Neuronal stem cell (in vitro differentiated cells): ENCODE measurements at regions not wholly inside any gene's neighbourhood (a gene's known extent, or its start where the extent isn't known, plus 50 kb on each side); places are given as distances from the start of the nearest gene placed in this dataset.

Experiments
- DNase-seq: peaks from one replicate; pipeline ENCODE4 v3.0.0-alpha.2; 2013; ENCODE audit warnings: low spot score
- H2AFZ ChIP-seq: one replicate; pipeline ENCODE4 v1.6.1; 2013; ENCODE audit warnings: mild to moderate bottlenecking, low read length, inconsistent platforms
- H2AK5ac ChIP-seq: 2 replicates; pipeline ENCODE4 v1.6.1; 2013; ENCODE audit warnings: low read depth, mild to moderate bottlenecking, inconsistent platforms, low read length, moderate library complexity, mixed read lengths
- H2BK120ac ChIP-seq: 2 replicates; pipeline ENCODE4 v1.6.1; 2013; ENCODE audit warnings: low read depth, mild to moderate bottlenecking, inconsistent platforms, low read length, moderate library complexity, mixed read lengths
- H2BK12ac ChIP-seq: one replicate; pipeline ENCODE4 v1.6.1; 2013; ENCODE audit warnings: low read length, inconsistent platforms
- H2BK15ac ChIP-seq: 2 replicates; pipeline ENCODE4 v1.6.1; 2013; ENCODE audit warnings: mild to moderate bottlenecking, low read length, inconsistent platforms, mixed read lengths
- H2BK5ac ChIP-seq: one replicate; pipeline ENCODE4 v1.6.1; 2013; ENCODE audit warnings: inconsistent platforms, mild to moderate bottlenecking, low read length, moderate library complexity
- H3K14ac ChIP-seq: one replicate; pipeline ENCODE4 v1.6.1; 2013; ENCODE audit warnings: low read length, inconsistent platforms
- H3K18ac ChIP-seq: 2 replicates; pipeline ENCODE4 v1.6.1; 2013; ENCODE audit warnings: low read length, inconsistent platforms
- H3K23ac ChIP-seq: 2 replicates; pipeline ENCODE4 v1.6.1; 2013; ENCODE audit warnings: low read depth, mild to moderate bottlenecking, mixed read lengths, low read length, inconsistent platforms; ENCODE audit not compliant: poor library complexity
- H3K27ac ChIP-seq: replicated peaks from 3 replicates; pipeline ENCODE4 v1.5.1; 2013; ENCODE audit warnings: low read length, inconsistent platforms
- H3K27me3 ChIP-seq, 3 experiments: 2 replicates each; pipeline ENCODE4 v1.6.1; 2013; ENCODE audit warnings: low read length in 3 of 3, mild to moderate bottlenecking in 2 of 3, inconsistent platforms in 1 of 3, low read depth in 1 of 3, mixed read lengths in 1 of 3, moderate library complexity in 1 of 3; ENCODE audit not compliant: control insufficient read depth in 3 of 3, insufficient read depth in 3 of 3
- H3K36me3 ChIP-seq, 2 donors: replicated peaks in 1 of 2; 2 replicates each; pipeline ENCODE4 v1.6.1; 2013; ENCODE audit warnings: low read length in 2 of 2; ENCODE audit not compliant: control insufficient read depth in 2 of 2, insufficient read depth in 2 of 2
- H3K4ac ChIP-seq: 2 replicates; pipeline ENCODE4 v1.6.1; 2013; ENCODE audit warnings: inconsistent platforms, mild to moderate bottlenecking, low read length, moderate library complexity
- H3K4me1 ChIP-seq, 2 donors: 1 replicate in 1 of 2; 2 replicates in 1 of 2; pipeline ENCODE4 v1.6.1; 2013; ENCODE audit warnings: low read length in 2 of 2, low read depth in 1 of 2; ENCODE audit not compliant: control insufficient read depth in 2 of 2, insufficient read depth in 1 of 2
- H3K4me2 ChIP-seq: one replicate; pipeline ENCODE4 v1.6.1; 2013; ENCODE audit warnings: mild to moderate bottlenecking, low read length, inconsistent platforms; ENCODE audit not compliant: insufficient read depth, poor library complexity, severe bottlenecking
- H3K4me3 ChIP-seq, 2 donors: 2 replicates each; pipeline ENCODE4 v1.5.1; 2013; ENCODE audit warnings: low read length in 2 of 2, mild to moderate bottlenecking in 2 of 2, inconsistent platforms in 1 of 2, moderate library complexity in 1 of 2
- H3K79me1 ChIP-seq: one replicate; pipeline ENCODE4 v1.6.1; 2013; ENCODE audit warnings: low read depth, mild to moderate bottlenecking, inconsistent platforms, low read length, moderate library complexity
- H3K9ac ChIP-seq: one replicate; pipeline ENCODE4 v1.6.1; 2013; ENCODE audit warnings: mild to moderate bottlenecking, low read depth, low read length, inconsistent platforms; ENCODE audit not compliant: poor library complexity
- H3K9me3 ChIP-seq, 2 donors: replicated peaks in 1 of 2; 2 replicates each; pipeline versions ENCODE3 to v1.6.1; 2013; ENCODE audit warnings: low read length in 2 of 2, mild to moderate bottlenecking in 2 of 2, inconsistent platforms in 1 of 2, low read depth in 1 of 2, mixed read lengths in 1 of 2, moderate library complexity in 1 of 2; ENCODE audit not compliant: control insufficient read depth in 2 of 2, insufficient read depth in 1 of 2
- H4K8ac ChIP-seq: one replicate; pipeline ENCODE4 v1.6.1; 2013; ENCODE audit warnings: low read depth, mild to moderate bottlenecking, inconsistent platforms, low read length, moderate library complexity
- H4K91ac ChIP-seq: one replicate; pipeline ENCODE4 v1.6.1; 2013; ENCODE audit warnings: low read length, low read depth, mild to moderate bottlenecking, inconsistent platforms; ENCODE audit not compliant: poor library complexity
- WGBS, 2 donors: extraction: QIAGEN DNeasy Blood & Tissue Kit; methylation state at CpG; one replicate each; pipeline ENCODE4 v1.1.7; 2013; ENCODE audit warnings: missing lambda C conversion rate in 2 of 2, mixed read lengths in 1 of 2; ENCODE audit not compliant: insufficient read length in 2 of 2, insufficient replicate concordance in 1 of 2; ENCODE audit errors: extremely low coverage in 2 of 2; 5-methylcytosine and 5-hydroxymethylcytosine counted together

GRCh38 chr7:109044691-109045090 lies 475.0 kb downstream of the DNAJB9 start:
- no peak overlapping the region for H3K4me2 ChIP-seq
- H3K27me3 ChIP-seq, result no peaks in the 10 kb centered on the region
- no peak overlapping the region for H3K18ac ChIP-seq
- H3K4me3 ChIP-seq, result no peak overlapping the region
- no CpG with 5 or more reads among the region's 1 CpG for WGBS, 2 donors
- no peak overlapping the region for H4K91ac ChIP-seq
- H3K14ac ChIP-seq, result no peak overlapping the region
- H2BK12ac ChIP-seq, result no peak overlapping the region
- H3K27ac ChIP-seq, result no peak overlapping the region
- H3K4me1 ChIP-seq, result no peaks in the 10 kb centered on the region
- no peak overlapping the region for H3K4ac ChIP-seq
- no peak overlapping the region for H4K8ac ChIP-seq
- H2BK5ac ChIP-seq, result no peak overlapping the region
- no peak overlapping the region for H2BK15ac ChIP-seq
- no peaks in the 10 kb centered on the region for H3K9me3 ChIP-seq
- H3K9ac ChIP-seq, result no peak overlapping the region
- no peak for DNase-seq
- H3K79me1 ChIP-seq, result no peaks in the 10 kb centered on the region
- H2BK120ac ChIP-seq, result no peak overlapping the region
- no peaks in the 10 kb centered on the region for H3K36me3 ChIP-seq
- no peak overlapping the region for H2AK5ac ChIP-seq
- H3K23ac ChIP-seq, result no peak overlapping the region
- no peak overlapping the region for H2AFZ ChIP-seq

DNA sequence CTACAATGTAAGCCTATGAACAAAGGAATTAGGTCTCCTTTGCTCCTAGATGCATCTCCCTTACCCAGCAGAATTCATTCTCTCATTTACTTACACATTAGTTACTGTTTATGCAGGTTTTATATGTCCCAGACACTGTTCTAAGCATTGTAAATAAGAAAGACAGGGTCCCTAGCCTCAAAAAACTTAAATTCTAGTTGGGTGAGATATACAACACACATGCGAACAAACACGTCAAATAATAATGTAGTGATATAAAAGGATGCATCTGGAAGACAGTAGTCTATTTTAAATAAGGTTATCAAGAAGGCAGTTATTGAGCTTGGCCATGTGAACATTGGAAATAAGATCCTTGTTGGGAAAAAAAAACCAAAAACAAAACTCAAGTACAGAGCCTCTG lies 479.7 kb downstream of the DNAJB9 start:
- Histone ChIP-seq H3K9me3 (no peaks in the 10 kb centered on the region), H3K14ac (no peak overlapping the region), H2BK15ac (no peak overlapping the region), H3K36me3 (no peaks in the 10 kb centered on the region), H2AFZ (no peak overlapping the region), H2AK5ac (no peak overlapping the region), H3K27ac (no peak overlapping the region), H3K23ac (no peak overlapping the region), H3K4me2 (no peak overlapping the region), H3K9ac (no peak overlapping the region), H2BK12ac (no peak overlapping the region), H4K91ac (no peak overlapping the region), H3K4me1 (no peaks in the 10 kb centered on the region), H3K27me3 (no peaks in the 10 kb centered on the region), H4K8ac (no peak overlapping the region), H2BK5ac (no peak overlapping the region), H2BK120ac (no peak overlapping the region), H3K18ac (no peak overlapping the region), H3K79me1 (no peaks in the 10 kb centered on the region), H3K4me3 (no peak overlapping the region), H3K4ac (no peak overlapping the region)
- no CpG with 5 or more reads among the region's 2 CpGs for WGBS, 2 donors
- DNase-seq, result no peak

GRCh38 chr7:109059089-109059488 lies 489.4 kb downstream of the DNAJB9 start:
- Histone ChIP-seq H3K36me3 (no peaks in the 10 kb centered on the region), H3K9ac (no peak overlapping the region), H3K23ac (peak overlapping the region; percentile 43), H3K4me1 (peaks cover 1 to 5% of the 10 kb centered on the region in 2 donors), H2BK5ac (no peak overlapping the region), H4K8ac (peak overlapping the region; percentile 65), H3K27ac (no peak overlapping the region), H2BK15ac (no peak overlapping the region), H2AK5ac (peak overlapping the region; percentile 52), H3K79me1 (no peaks in the 10 kb centered on the region), H3K9me3 (peaks cover 0 to 1% of the 10 kb centered on the region in 2 donors), H2BK12ac (peak overlapping the region; percentile 41), H3K4me3 (no peak overlapping the region), H3K27me3 (no peaks in the 10 kb centered on the region), H2BK120ac (no peak overlapping the region), H4K91ac (no peak overlapping the region), H3K18ac (peak overlapping the region; percentile 48), H2AFZ (no peak overlapping the region), H3K4me2 (no peak overlapping the region), H3K14ac (no peak overlapping the region), H3K4ac (no peak overlapping the region)
- no peak for DNase-seq
- WGBS, 2 donors, result no CpG with 5 or more reads among the region's 1 CpG

DNA sequence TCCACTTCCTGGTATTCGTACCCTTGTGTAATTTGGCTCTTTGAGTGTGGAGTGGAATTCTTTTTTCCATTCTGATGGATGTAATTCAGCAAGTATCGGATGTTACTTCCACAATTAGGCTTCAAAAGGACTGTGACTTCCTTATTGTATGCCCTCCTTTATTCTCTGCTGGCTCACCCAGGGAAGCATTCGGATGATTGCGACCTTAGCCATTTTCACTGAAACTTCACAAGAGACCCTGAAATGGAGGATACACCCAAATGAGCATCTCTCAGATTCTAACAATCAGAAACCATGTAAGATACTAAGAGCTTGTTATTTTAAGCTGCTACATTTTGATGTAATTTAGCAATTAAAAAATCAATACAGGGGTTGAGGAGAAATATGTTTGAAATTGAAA lies 493.1 kb downstream of the DNAJB9 start:
- Histone ChIP-seq H3K36me3 (no peaks in the 10 kb centered on the region), H2BK120ac (no peak overlapping the region), H3K4ac (no peak overlapping the region), H3K9ac (no peak overlapping the region), H3K79me1 (no peaks in the 10 kb centered on the region), H2BK15ac (no peak overlapping the region), H3K18ac (no peak overlapping the region), H2AFZ (peak overlapping the region; percentile 77), H3K14ac (no peak overlapping the region), H3K27me3 (no peaks in the 10 kb centered on the region), H2BK5ac (no peak overlapping the region), H3K9me3 (peaks cover 0 to 1% of the 10 kb centered on the region in 2 donors), H3K4me3 (no peak overlapping the region), H3K27ac (no peak overlapping the region), H3K4me1 (peaks cover 1 to 5% of the 10 kb centered on the region in 2 donors), H2AK5ac (no peak overlapping the region), H2BK12ac (no peak overlapping the region), H3K23ac (no peak overlapping the region), H4K8ac (no peak overlapping the region), H4K91ac (no peak overlapping the region), H3K4me2 (no peak overlapping the region)
- DNase-seq, result peak; percentile 17
- WGBS, 2 donors, result no CpG with 5 or more reads among the region's 4 CpGs
